ENCODE measurements at regions not wholly inside any gene's neighbourhood (a gene's known extent, or its start where the extent isn't known, plus 50 kb on each side); places are given as distances from the start of the nearest gene placed in this dataset.
"Not testable (repeated sequence)": the region's sequence is repeated elsewhere in the genome, so short reads cannot be mapped to it uniquely, and the experiment has no call there.

DNA sequence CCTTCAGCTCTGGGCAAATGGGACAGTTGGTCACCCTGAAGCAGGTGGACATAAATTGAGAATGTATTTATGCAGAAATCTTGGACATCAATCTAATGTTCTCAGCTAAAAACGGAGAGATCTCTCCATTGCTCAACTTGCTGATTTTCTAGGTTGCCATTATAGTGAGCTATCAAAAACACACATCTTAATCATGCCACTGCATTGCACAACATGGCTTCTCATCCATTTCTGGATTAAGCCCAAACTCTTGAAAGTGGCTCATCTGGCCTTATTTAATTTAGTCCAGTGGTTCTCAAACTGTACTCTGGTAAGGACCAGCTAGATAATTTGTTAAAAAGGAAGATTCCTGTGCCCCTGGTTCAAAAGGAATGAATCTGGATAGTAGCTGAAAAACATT is 324.9 kb upstream of the CITED2 start:
- no peak for DNase-seq

GRCh38 chr6:139698526-139699176 is 324.2 kb upstream of the CITED2 start:
- no peak for DNase-seq

DNA sequence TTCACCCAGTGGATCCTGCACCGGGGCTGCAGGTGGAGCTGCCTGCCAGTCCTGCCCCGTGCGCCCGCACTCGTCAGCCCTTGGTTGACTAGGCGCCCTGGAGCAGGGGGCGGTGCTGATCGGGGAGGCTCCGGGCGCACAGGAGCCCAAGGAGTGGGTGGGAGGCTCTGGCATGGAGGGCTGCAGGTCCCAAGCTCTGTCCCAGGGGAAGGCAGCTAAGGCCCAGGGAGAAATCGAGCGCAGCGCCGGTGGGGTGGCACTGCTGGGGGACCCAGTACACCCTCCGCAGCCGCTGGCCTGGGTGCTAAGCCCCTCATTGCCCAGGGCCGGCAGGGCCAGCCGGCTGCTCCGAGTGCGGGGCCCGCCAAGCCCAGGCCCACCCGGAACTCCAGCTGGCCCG is 323.4 kb upstream of the CITED2 start:
- DNase-seq = not testable (repeated sequence)

DNA sequence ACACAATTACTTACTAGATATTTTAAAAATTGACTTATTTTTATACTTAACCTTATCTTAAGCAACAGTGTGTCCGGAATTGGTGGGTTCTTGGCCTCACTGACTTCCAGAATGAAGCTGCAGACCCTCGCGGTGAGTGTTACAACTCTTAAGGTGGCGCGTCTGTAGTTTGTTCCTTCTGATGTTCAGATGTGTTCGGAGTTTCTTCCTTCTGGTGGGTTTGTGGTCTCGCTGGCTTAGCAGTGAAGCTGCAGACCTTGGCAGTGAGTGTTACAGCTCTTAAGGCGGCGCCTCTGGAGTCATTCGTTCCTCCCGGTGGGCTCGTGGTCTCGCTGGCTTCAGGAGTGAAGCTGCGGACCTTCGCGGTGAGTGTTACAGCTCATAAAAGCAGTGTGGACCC is 322.5 kb upstream of the CITED2 start:
- DNase-seq = not testable (repeated sequence)

DNA sequence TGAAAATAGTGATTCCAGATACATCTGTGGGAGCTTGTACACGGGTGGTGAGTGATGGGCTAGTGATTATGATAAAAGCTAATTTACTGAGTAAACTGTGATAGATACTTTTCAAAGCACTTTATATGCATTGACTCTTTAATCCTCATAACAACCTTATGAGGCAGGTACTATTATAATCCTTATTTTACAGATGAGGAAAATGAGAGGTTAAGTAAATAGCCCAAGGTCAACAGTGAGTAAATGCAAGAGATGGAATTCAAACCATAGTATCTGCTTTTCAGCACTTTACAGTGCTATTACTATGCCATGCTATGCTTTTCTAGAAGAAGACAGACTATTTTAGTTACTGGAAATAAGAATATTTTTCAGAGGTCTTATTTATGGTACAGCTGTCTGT is 320.9 kb upstream of the CITED2 start:
- DNase-seq = no peak

DNA sequence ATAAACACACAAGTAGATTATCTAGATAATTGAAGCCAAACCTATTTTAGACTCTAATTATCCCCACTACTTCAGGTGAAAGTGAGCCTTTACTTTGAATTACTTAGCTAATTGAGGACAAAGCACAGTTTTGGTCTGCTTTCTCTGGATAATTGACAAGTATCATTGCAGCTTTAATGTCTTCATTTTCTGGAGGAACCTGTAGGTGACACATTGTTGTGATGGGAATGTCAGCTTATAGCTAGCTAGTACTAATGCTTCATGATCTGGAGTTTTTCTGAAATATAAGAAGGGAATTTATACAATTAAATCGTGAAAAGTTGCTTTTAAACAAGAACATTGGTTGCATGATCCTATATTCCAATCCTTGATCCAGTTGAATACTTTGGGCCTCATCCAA is 319.3 kb upstream of the CITED2 start:
- no peak for DNase-seq

DNA sequence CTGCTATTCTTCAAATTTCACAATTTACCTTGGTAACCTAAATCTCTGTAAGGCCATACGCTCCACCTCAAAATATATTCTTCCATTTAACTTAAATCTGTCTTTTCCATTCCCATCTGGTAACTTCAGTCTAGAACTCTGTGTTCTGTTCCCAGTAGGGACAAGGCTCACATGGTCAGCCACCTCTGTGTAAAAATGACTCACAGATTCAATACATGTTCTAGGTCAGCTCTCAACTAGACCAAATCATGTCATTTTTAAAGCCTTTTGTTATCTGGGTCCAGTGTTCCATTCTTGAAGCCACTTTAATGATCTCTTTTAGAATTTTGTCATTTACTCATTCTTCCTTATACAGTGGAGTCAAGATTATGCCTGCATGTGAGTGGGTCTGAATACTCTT is 315.6 kb upstream of the CITED2 start:
- no peak for DNase-seq

DNA sequence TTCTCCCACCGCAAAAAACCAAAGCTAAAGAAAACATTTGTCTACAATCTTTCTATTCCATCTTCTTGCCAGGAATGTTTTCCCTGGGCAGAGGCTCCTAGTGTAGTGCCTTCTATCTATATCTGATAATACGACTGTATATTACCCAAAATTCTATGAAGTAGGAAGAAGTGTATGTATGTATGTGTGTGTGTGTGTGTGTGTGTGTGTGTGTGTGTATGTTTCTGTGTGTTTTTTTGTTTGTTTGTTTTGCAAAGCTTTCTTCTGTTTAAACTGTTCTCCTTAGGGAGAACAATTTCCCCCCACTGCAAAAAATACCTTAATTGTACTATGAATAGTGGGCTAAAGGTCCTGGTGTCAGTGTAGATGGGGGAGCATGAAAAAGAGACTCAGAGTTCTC is 312.6 kb upstream of the CITED2 start:
- DNase-seq = no peak

DNA sequence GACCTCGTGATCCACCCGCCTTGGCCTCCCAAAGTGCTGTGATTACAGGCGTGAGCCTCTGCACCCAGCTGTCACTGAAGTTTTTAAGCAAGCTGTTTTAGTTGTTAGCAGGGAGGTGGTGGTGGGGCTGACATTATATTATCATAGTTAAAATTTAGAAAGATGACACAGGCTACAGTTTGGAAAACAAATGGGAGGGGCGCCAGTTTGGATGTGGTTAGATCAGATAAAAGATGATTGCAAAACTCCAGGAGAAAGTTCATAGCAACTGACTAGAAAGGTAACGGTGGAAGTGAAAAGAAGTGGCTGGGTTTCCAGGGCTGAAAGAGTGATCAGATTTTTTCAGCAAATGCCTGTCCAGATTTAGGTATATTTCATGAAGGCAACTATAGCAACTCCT is 311.9 kb upstream of the CITED2 start:
- no peak for DNase-seq

DNA sequence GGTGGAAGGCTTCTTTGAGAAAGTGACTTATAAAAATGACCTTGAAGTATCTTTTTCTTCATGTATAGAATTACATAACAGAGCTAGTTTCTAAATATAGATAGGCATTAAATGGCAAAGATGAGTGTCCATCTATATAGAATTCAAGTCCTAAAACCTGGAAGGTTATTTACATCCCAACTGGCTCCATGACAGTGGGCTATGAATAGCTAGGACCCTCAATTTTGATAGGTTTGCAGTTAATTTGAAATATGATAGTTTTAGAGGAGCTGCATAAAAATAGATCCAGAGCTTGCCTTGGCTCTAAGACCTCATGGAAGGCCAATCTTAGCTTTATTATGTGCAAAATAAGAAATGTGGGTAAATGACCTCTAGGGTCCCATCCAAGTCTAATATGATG is 310.6 kb upstream of the CITED2 start:
- no peak for DNase-seq

- no peak for DNase-seq
Measured at GRCh38 chr6:139680819-139681218, 306.4 kb upstream of the CITED2 start.

GRCh38 chr6:139679516-139680179 is 305.2 kb upstream of the CITED2 start:
- no peak for DNase-seq

DNA sequence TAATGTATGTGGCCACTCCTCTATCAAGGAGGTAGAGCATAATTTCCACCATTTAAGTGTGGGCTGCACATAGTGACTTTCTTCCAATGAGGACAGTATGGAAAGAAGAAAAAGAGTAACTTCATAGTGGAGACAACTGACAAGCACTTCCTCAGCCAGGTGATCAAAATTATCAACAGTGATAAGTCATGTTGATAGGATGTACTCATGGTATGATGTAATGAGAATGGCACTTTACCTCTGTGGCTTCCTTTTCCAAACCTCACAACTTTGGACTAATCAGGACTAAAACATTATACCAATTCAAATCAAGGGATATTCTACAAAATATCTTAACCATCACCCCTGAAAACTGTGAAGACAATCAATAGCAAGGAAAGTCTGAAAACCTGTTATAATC is 302.3 kb upstream of the CITED2 start:
- no peak for DNase-seq

DNA sequence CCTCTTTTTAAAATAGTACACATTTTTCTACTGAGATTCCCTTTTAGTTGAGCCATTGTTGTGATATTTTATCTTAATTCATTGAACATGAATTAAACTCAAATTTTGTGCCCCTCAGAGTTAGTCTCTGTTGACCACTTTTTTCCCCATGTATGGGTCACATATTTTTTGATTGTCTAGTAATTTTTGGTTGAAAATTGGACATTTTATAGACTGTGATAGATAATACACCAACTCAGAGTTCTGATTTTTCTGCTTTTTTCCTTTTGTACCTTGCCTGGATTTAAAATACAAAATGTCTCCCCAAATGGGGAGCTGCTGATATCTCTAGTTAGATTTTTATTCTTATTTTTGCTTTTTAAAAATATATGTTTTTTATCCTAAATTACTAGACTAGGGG is 291.8 kb upstream of the CITED2 start:
- DNase-seq = no peak

DNA sequence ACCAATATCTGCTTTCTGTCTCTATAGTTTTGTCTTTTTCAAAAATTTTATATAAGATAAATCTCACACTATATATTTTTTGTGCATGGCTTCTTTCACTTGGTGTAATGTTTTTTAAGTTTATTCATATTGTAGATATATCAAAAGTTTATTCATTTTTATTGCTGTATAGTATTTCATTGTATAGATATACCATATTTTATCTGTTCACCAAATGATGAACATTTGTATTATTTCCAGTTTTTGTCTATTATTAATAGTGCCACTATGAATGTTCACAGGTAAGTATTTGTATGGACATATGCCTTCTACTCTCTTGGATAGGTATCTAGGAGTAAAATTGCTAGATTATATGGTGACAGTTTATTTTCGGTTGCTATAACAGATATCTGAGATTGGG is 289.5 kb upstream of the CITED2 start:
- no peak for DNase-seq

DNA sequence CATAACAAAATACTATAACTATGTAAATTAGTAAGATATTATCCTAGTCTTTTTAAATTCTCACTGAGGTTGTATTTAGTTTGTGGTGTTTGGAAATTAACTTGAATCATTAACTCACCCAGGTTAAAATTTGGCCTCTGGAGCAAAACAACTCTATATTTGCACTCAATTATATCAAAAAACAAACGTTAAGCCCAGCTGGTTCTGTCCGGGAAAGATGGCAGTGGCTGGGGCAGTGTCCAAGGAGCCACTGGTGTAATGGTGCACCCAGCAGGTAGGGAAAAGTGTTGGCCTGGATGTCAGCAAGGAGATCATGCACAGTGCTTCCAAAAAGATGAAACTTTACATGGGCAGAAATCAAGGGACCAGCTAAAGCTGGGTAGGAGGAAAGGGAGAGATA is 285.3 kb upstream of the CITED2 start:
- no peak for DNase-seq

DNA sequence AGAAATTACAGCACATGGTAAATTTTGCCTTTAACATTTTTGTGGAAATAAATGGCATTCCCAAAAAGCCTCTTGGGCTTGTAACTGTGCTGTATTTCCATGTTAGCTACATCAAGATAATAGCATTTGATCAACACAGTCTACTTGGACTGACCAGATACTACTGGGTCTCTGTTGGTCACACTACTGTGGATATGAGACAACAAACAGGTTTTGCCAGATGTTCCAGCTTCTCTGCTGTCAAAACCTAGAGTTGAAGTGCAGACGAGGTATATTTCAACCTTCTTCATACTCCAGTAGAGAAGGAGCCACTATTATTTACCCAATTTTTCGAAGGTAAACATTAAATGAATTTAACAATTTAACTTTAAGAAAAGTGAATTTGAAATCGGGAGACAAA is 284.7 kb upstream of the CITED2 start:
- no peak for DNase-seq

- DNase-seq = no peak
Measured at GRCh38 chr6:139657119-139657518, 282.7 kb upstream of the CITED2 start.

GRCh38 chr6:139655783-139656705 is 281.6 kb upstream of the CITED2 start:
- no peak for DNase-seq

- no peak for DNase-seq
Measured at GRCh38 chr6:139654888-139655782, 280.7 kb upstream of the CITED2 start.

- no peak for DNase-seq
Measured at GRCh38 chr6:139654309-139654708, 279.9 kb upstream of the CITED2 start.

DNA sequence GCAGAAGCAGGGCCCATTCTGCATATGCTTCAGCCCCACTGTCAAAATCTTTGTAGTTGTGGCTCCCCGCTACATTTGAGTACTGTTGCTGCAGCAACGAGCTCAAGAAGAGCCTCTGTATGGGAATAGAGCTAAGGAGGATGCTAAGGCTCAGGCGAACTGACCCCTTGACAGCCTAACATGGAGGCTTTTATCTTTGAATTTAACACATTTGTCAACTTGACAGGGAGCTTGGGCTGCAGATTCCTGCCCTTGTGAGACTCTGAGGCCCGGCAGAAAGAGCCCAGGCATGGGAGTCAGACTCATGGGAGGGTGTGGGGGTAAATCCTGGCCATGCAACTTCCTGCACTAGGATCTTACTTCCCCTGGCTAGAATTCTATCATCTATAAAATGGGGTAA is 278.7 kb upstream of the CITED2 start:
- no peak for DNase-seq

- no peak for DNase-seq
Measured at GRCh38 chr6:139650941-139651340, 276.5 kb upstream of the CITED2 start.
